ENCODE measurements at regions not wholly inside any gene's neighbourhood (a gene's known extent, or its start where the extent isn't known, plus 50 kb on each side); places are given as distances from the start of the nearest gene placed in this dataset.

DNA sequence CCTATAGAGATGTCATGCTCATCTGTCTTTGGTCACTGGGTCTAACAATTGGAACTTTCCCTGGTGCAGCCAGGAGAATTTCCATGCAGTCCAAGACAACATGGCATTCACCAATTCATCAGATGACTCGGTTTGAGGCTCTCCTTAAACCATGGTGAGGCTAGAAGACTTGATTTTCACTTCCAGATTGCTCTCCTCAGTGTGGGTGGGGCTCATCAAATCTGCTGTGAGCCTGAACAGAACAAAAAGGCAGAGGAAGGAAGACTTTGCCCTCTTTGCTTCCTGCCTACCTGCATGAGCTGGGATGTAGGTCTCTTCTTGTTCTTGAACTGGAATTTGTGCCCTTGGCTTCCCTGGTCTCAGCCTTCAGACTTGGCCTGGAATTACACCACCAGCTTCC, 203.4 kb upstream of the TRIB2 start:
- TF ChIP-seq GATA2 (IDR thresholded peaks at IDR 0.05; ENCODE audit: low read depth, low read length) (no peak), GATA3 (IDR thresholded peaks at IDR 0.05; ENCODE audit: low read depth, low read length) (no peak)

All from SH-SY5Y (cell line).